B cell (primary cell): ENCODE measurements at regions not wholly inside any gene's neighbourhood (a gene's known extent, or its start where the extent isn't known, plus 50 kb on each side); places are given as distances from the start of the nearest gene placed in this dataset.

ENCODE experiments used
- ATAC-seq: fragments of 200-7000 bp; cut with Tn5 transposase; one replicate; pipeline ENCODE4 v1.10.0; 2021; ENCODE audit warnings: low read depth, mild to moderate bottlenecking, moderate number of reproducible peaks, moderate library complexity
- CTCF ChIA-PET: fragments of 350-600 bp; sonication (Branson Sonifier 250); formaldehyde crosslinking; loops from one replicate; lab custom pipeline; 2021; ENCODE audit warnings: antibody characterized with exemption, inconsistent platforms; lab: Charles Lee
- POLR2A ChIA-PET: fragments of 350-600 bp; sonication (Branson Sonifier 250); formaldehyde crosslinking; loops from one replicate; lab custom pipeline; 2021; ENCODE audit warnings: antibody characterized with exemption; lab: Charles Lee
- DNase-seq: peaks from one replicate; pipeline ENCODE4 v3.0.0; 2013
- H2AFZ ChIP-seq: 2 replicates; pipeline ENCODE4 v1.6.1; 2012; ENCODE audit warnings: mild to moderate bottlenecking, low read depth, low read length; ENCODE audit not compliant: insufficient read depth, poor library complexity, severe bottlenecking
- H3K27ac ChIP-seq, 2 donors: 1 replicate in 1 of 2; 2 replicates in 1 of 2; pipeline ENCODE4 v1.5.1; 2012 to 2013; ENCODE audit warnings: low read length in 2 of 2, mild to moderate bottlenecking in 2 of 2, moderate library complexity in 1 of 2
- H3K27me3 ChIP-seq, 4 experiments: fragments of 200-600 bp in 1 of 4; sonication (generic) in 1 of 4; replicated peaks in 1 of 4; 1 replicate in 2 of 4; 2 replicates in 2 of 4; pipeline versions ENCODE4 v1.6.1 to v1.7.0; 2013 to 2016; ENCODE audit warnings: low read length in 3 of 4, mild to moderate bottlenecking in 2 of 4, mixed read lengths in 1 of 4, moderate library complexity in 1 of 4; ENCODE audit not compliant: insufficient read depth in 4 of 4, control insufficient read depth in 3 of 4; ENCODE audit errors: control extremely low read depth in 1 of 4
- H3K36me3 ChIP-seq, 2 experiments: replicated peaks in 1 of 2; 1 replicate in 1 of 2; 2 replicates in 1 of 2; pipeline versions ENCODE4 v1.6.1 to v1.7.1; 2013; ENCODE audit warnings: low read length in 1 of 2; ENCODE audit not compliant: insufficient read depth in 2 of 2, control insufficient read depth in 1 of 2; ENCODE audit errors: control extremely low read depth in 1 of 2, extremely low read depth in 1 of 2
- H3K4me1 ChIP-seq, 2 donors: fragments of 200-600 bp in 1 of 2; sonication (generic) in 1 of 2; 1 replicate in 1 of 2; 2 replicates in 1 of 2; pipeline versions ENCODE4 v1.5.1 to v1.6.1; 2013 to 2017; ENCODE audit warnings: low read length in 2 of 2; ENCODE audit not compliant: control insufficient read depth in 2 of 2, insufficient read depth in 2 of 2
- H3K4me2 ChIP-seq: replicated peaks from 2 replicates; pipeline ENCODE3; 2012; ENCODE audit warnings: mild to moderate bottlenecking, low read depth, low read length; ENCODE audit not compliant: poor library complexity, severe bottlenecking
- H3K4me3 ChIP-seq, 5 experiments: fragments of 200-600 bp in 1 of 5; sonication (generic) in 1 of 5; 1 replicate in 3 of 5; 2 replicates in 2 of 5; pipeline versions ENCODE4 v1.5.1 to v1.7.0; 2011 to 2016; ENCODE audit warnings: low read length in 4 of 5, mild to moderate bottlenecking in 4 of 5, low read depth in 2 of 5, control low read depth in 1 of 5, moderate library complexity in 1 of 5; ENCODE audit not compliant: insufficient read depth in 1 of 5; ENCODE audit errors: control extremely low read depth in 1 of 5, extremely low read depth in 1 of 5
- H3K79me2 ChIP-seq: fragments of 200-600 bp; sonication (generic); one replicate; pipeline ENCODE4 v1.6.0; 2016; ENCODE audit warnings: low read length; ENCODE audit not compliant: control insufficient read depth, insufficient read depth
- H3K9ac ChIP-seq: fragments of 200-600 bp; sonication (generic); 2 replicates; pipeline ENCODE4 v1.6.1; 2017; ENCODE audit warnings: mild to moderate bottlenecking, low read length, moderate library complexity
- H3K9me3 ChIP-seq, 3 donors: one replicate each; pipeline versions ENCODE4 v1.6.1 to v1.7.1; 2013; ENCODE audit warnings: low read length in 2 of 3; ENCODE audit not compliant: control insufficient read depth in 2 of 3, insufficient read depth in 1 of 3; ENCODE audit errors: control extremely low read depth in 1 of 3
- H4K20me1 ChIP-seq: 2 replicates; pipeline ENCODE4 v1.6.0; 2012; ENCODE audit warnings: mild to moderate bottlenecking, low read length; ENCODE audit not compliant: insufficient read depth, control insufficient read depth, poor library complexity, severe bottlenecking
- H3K27ac Mint-ChIP-seq: one replicate; pipeline ENCODE4 v1.8.0; 2021; ENCODE audit warnings: mixed read lengths
- H3K27me3 Mint-ChIP-seq: one replicate; pipeline ENCODE4 v1.8.0; 2021; ENCODE audit warnings: mixed read lengths
- H3K4me1 Mint-ChIP-seq: one replicate; pipeline ENCODE4 v1.8.0; 2021; ENCODE audit warnings: mixed read lengths
- H3K4me3 Mint-ChIP-seq: one replicate; pipeline ENCODE4 v1.8.0; 2021; ENCODE audit warnings: mixed read lengths
- H3K9me3 Mint-ChIP-seq: one replicate; pipeline ENCODE4 v1.8.0; 2022; ENCODE audit warnings: mixed read lengths; ENCODE audit not compliant: insufficient read depth
- CTCF ChIP-seq: fragments of 200-600 bp; IDR thresholded peaks from one replicate; pipeline ENCODE4 v1.8.0; 2022; ENCODE audit warnings: antibody characterized with exemption, mild to moderate bottlenecking
- EZH2 ChIP-seq: IDR thresholded peaks from 2 replicates; pipeline ENCODE4 v1.6.1; 2012; ENCODE audit warnings: borderline replicate concordance, low read depth, mild to moderate bottlenecking, moderate library complexity, low read length; ENCODE audit not compliant: insufficient read depth, poor library complexity, severe bottlenecking
- WGBS: methylation state at CpG from one replicate; pipeline ENCODE4 v1.1.5; 2013; ENCODE audit warnings: missing lambda C conversion rate; ENCODE audit not compliant: insufficient coverage; 5-methylcytosine and 5-hydroxymethylcytosine counted together
- intact Hi-C: fragments of 100-400 bp; cut with micrococcal nuclease; formaldehyde crosslinking; loops from one replicate; pipeline ENCODE4 v1.10.0; 2022

GRCh38 chr5:20574576-20574975 lies 586.6 kb upstream of the CDH18 start:
- no peaks in the 10 kb centered on the region for H3K9me3 ChIP-seq
- H3K4me3 ChIP-seq, result no peak overlapping the region
- no peaks in the 10 kb centered on the region for H3K4me1 ChIP-seq
- no peaks in the 10 kb centered on the region for H3K9me3 Mint-ChIP-seq
- H2AFZ ChIP-seq, result no peak overlapping the region
- intact Hi-C loops, result no loop called here
- no peaks in the 10 kb centered on the region for H3K79me2 ChIP-seq
- no peak for TF ChIP-seq EZH2
- TF ChIP-seq CTCF, result no peak
- H3K27ac ChIP-seq, result no peak overlapping the region
- no peak overlapping the region for H3K4me3 Mint-ChIP-seq
- no peaks in the 10 kb centered on the region for H4K20me1 ChIP-seq
- H3K4me1 Mint-ChIP-seq, result no peaks in the 10 kb centered on the region
- ChIA-PET POLR2A (no interaction called here), CTCF (no interaction called here)
- H3K27ac Mint-ChIP-seq, result no peak overlapping the region
- H3K36me3 ChIP-seq, result no peaks in the 10 kb centered on the region
- no peaks in the 10 kb centered on the region for H3K27me3 Mint-ChIP-seq
- no peak overlapping the region for H3K9ac ChIP-seq
- H3K4me2 ChIP-seq, result no peak overlapping the region
- no peaks in the 10 kb centered on the region for H3K27me3 ChIP-seq
- DNase-seq (no peak), ATAC-seq (no peak)
- WGBS, result 100% methylated on average over 4 of the region's 4 CpGs

- H3K4me1 Mint-ChIP-seq, result no peaks in the 10 kb centered on the region
- Histone ChIP-seq H3K36me3 (no peaks in the 10 kb centered on the region), H4K20me1 (no peaks in the 10 kb centered on the region), H3K9ac (no peak overlapping the region), H2AFZ (no peak overlapping the region), H3K27ac (no peak overlapping the region), H3K27me3 (no peaks in the 10 kb centered on the region), H3K4me1 (no peaks in the 10 kb centered on the region), H3K4me3 (no peak overlapping the region), H3K79me2 (no peaks in the 10 kb centered on the region), H3K4me2 (no peak overlapping the region), H3K9me3 (no peaks in the 10 kb centered on the region)
- H3K9me3 Mint-ChIP-seq, result no peaks in the 10 kb centered on the region
- ATAC-seq (no peak), DNase-seq (no peak)
- no peaks in the 10 kb centered on the region for H3K27me3 Mint-ChIP-seq
- intact Hi-C loops, result no loop called here
- POLR2A ChIA-PET, result no interaction called here
- no peak overlapping the region for H3K27ac Mint-ChIP-seq
- CTCF ChIA-PET, result no interaction called here
- no peak overlapping the region for H3K4me3 Mint-ChIP-seq
- TF ChIP-seq CTCF (no peak), EZH2 (no peak)
Measured at GRCh38 chr5:20572614-20573013, 584.6 kb upstream of the CDH18 start.
